Ishikawa (cell line): ENCODE measurements at regions not wholly inside any gene's neighbourhood (a gene's known extent, or its start where the extent isn't known, plus 50 kb on each side); places are given as distances from the start of the nearest gene placed in this dataset.

ENCODE experiments used
- CEBPB ChIP-seq: IDR thresholded peaks from 2 replicates; pipeline ENCODE4 v1.6.1; 2012
- CREB1 ChIP-seq: IDR thresholded peaks from 2 replicates; pipeline ENCODE4 v1.6.1; 2012; ENCODE audit warnings: low read depth
- EGR1 ChIP-seq: IDR thresholded peaks from 2 replicates; pipeline ENCODE4 v1.6.1; 2012
- EP300 ChIP-seq: IDR thresholded peaks from 2 replicates; pipeline ENCODE4 v1.6.1; 2012; ENCODE audit warnings: borderline replicate concordance
- FOXM1 ChIP-seq: IDR thresholded peaks from 2 replicates; pipeline ENCODE4 v1.6.1; 2012; ENCODE audit warnings: low read depth, borderline replicate concordance
- NFIC ChIP-seq: IDR thresholded peaks from 2 replicates; pipeline ENCODE4 v1.6.1; 2012
- RAD21 ChIP-seq: IDR thresholded peaks from 2 replicates; pipeline ENCODE4 v1.6.1; 2012; ENCODE audit warnings: low read depth
- REST ChIP-seq: IDR thresholded peaks from 2 replicates; pipeline ENCODE4 v1.6.1; 2012; ENCODE audit warnings: low read depth, mild to moderate bottlenecking
- TAF1 ChIP-seq: IDR thresholded peaks from 2 replicates; pipeline ENCODE4 v1.6.1; 2012; ENCODE audit warnings: low read depth, mild to moderate bottlenecking
- TCF12 ChIP-seq: IDR thresholded peaks from 2 replicates; pipeline ENCODE4 v1.6.1; 2012; ENCODE audit warnings: low read depth
- TEAD4 ChIP-seq: IDR thresholded peaks from 2 replicates; pipeline ENCODE4 v1.6.1; 2012
- YY1 ChIP-seq: IDR thresholded peaks from 2 replicates; pipeline ENCODE4 v1.6.1; 2012; ENCODE audit warnings: low read depth
- ZBTB7A ChIP-seq: IDR thresholded peaks from 2 replicates; pipeline ENCODE4 v1.6.1; 2012; ENCODE audit warnings: low read depth
- TF ChIP-seq, protein P1 (sequence below): IDR thresholded peaks from 2 replicates; pipeline ENCODE4 v1.6.1; 2012
- TF ChIP-seq, protein P2 (sequence below): IDR thresholded peaks from 2 replicates; pipeline ENCODE4 v1.6.1; 2012

GRCh38 chr5:96302174-96302738, 130.8 kb downstream of the PCSK1 start:
- TF ChIP-seq REST (no peak), FOXM1 (no peak), CREB1 (no peak), TEAD4 (no peak), EGR1 (no peak), ZBTB7A (no peak), TCF12 (no peak), RAD21 (no peak), EP300 (no peak), YY1 (no peak)
- TF ChIP-seq, protein P1, sequence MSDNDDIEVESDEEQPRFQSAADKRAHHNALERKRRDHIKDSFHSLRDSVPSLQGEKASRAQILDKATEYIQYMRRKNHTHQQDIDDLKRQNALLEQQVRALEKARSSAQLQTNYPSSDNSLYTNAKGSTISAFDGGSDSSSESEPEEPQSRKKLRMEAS: no peak
- TF ChIP-seq, protein P2, sequence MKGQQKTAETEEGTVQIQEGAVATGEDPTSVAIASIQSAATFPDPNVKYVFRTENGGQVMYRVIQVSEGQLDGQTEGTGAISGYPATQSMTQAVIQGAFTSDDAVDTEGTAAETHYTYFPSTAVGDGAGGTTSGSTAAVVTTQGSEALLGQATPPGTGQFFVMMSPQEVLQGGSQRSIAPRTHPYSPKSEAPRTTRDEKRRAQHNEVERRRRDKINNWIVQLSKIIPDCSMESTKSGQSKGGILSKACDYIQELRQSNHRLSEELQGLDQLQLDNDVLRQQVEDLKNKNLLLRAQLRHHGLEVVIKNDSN: no peak

DNA sequence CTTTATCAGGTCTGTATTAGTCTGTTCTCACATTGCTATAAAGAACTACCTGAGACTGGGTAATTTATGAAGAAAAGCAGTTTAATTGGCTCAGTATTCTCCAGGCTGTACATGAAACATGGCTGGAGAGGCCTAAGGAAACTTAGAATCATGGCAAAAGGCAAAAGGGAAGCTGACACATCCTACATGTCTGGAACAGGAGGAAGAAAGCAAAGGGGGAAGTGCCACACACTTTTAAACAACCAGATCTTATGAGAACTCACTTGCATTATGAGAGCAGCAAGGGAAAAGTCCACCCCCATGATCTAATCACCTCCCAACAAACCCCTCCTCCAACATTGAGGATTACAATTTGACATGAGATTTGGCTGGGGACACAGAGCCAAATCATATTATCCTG, 132.1 kb downstream of the PCSK1 start:
- no peak for TF ChIP-seq CEBPB
- TF ChIP-seq, protein P2: no peak
- no peak for TF ChIP-seq TCF12
- TF ChIP-seq RAD21: no peak
- no peak for TF ChIP-seq FOXM1
- no peak for TF ChIP-seq EP300
- TF ChIP-seq, protein P1: no peak
- no peak for TF ChIP-seq CREB1
- no peak for TF ChIP-seq TAF1
- TF ChIP-seq NFIC: no peak

GRCh38 chr5:96297867-96298266, 135.2 kb downstream of the PCSK1 start:
- TF ChIP-seq, protein P2: no peak
- no peak for TF ChIP-seq TEAD4
- TF ChIP-seq CREB1: no peak
- no peak for TF ChIP-seq REST
- TF ChIP-seq, protein P1: no peak
- TF ChIP-seq TCF12: no peak
- TF ChIP-seq ZBTB7A: no peak

GRCh38 chr5:96297290-96297689, 135.8 kb downstream of the PCSK1 start:
- TF ChIP-seq YY1 (no peak), ZBTB7A (no peak), CEBPB (no peak)

DNA sequence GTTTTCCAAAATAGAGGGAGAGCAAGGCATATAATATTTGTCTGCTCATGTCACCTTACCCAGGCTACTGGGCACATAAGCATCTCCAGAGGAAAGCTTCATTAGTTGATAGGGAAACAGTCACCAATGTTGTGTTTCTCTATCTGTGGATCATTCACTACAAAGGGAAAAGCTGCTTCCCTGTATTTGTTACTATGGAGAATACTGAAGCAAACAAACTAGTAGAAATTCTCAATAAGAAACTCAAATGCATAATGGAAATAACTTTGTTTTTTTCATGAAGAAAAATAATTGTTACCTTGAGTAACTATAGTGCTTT, 138.2 kb downstream of the PCSK1 start:
- TF ChIP-seq CEBPB (no peak), NFIC (no peak), CREB1 (no peak), REST (no peak)
